ENCODE measurements at regions not wholly inside any gene's neighbourhood (a gene's known extent, or its start where the extent isn't known, plus 50 kb on each side); places are given as distances from the start of the nearest gene placed in this dataset.
A peak's percentile ranks its signal among the peaks of the same experiment; 100 is the strongest.

GRCh38 chr13:72153272-72153671, 286.3 kb upstream of the DACH1 start:
- no peaks in the 10 kb centered on the region for H4K20me1 ChIP-seq (ENCODE audit: low read depth)
- no peak overlapping the region for H3K27ac ChIP-seq
- H3K4me1 Mint-ChIP-seq, result peaks cover 4% of the 10 kb centered on the region
- no peak overlapping the region for H3K4me3 ChIP-seq
- no peak overlapping the region for H3K9ac ChIP-seq
- H3K27ac Mint-ChIP-seq, result no peak overlapping the region
- no peak overlapping the region for H3K4me3 Mint-ChIP-seq
- H3K4me1 ChIP-seq, result no peaks in the 10 kb centered on the region
- H3K27me3 ChIP-seq, result no peaks in the 10 kb centered on the region
- H3K36me3 Mint-ChIP-seq, result no peaks in the 10 kb centered on the region
- DNase-seq (ENCODE audit: low spot score), result no peak
- H3K79me2 ChIP-seq (ENCODE audit: low read depth), result no peaks in the 10 kb centered on the region
- H3K9me3 Mint-ChIP-seq, result no peaks in the 10 kb centered on the region
- H3F3A ChIP-seq (ENCODE audit: low read depth), result no peaks in the 10 kb centered on the region
- TF ChIP-seq EZH2 (IDR thresholded peaks at IDR 0.05) (no peak), CTCF (IDR thresholded peaks at IDR 0.05) (no peak), EZH2phosphoT487 (IDR thresholded peaks at IDR 0.05) (no peak)
- no peaks in the 10 kb centered on the region for H3K36me3 ChIP-seq
- H3K4me2 ChIP-seq, result no peak overlapping the region
- H3K27me3 Mint-ChIP-seq (ENCODE audit: insufficient read depth, low read depth), result peaks cover 2% of the 10 kb centered on the region
- H2AFZ ChIP-seq (replicated peaks), result no peak overlapping the region
- H3K9me3 ChIP-seq (ENCODE audit: low read depth), result no peaks in the 10 kb centered on the region

GRCh38 chr13:72151241-72151640, 284.2 kb upstream of the DACH1 start:
- H3K4me1 Mint-ChIP-seq, result no peaks in the 10 kb centered on the region
- no peaks in the 10 kb centered on the region for H3F3A ChIP-seq (ENCODE audit: low read depth)
- H3K4me2 ChIP-seq, result no peak overlapping the region

DNA sequence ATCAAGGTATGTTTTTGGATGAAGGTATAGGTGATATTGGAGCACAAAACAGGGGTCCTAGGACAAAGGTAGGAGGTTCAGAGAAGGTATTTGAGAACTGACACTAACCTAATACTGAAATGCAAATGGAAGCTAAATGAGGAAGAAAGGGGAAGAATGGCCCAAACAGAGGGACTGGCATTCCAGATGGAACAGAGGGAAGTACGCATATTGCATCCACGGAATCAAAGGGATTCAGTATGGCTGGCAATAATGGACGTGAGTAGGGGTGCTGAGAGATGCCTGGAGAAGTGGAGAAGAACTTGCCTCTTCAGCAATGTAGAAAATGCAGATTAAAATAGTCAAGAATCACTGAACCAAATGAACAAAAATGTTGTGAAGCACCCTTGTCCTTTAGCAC, 283.5 kb upstream of the DACH1 start:
- Histone ChIP-seq H3K27me3 (no peaks in the 10 kb centered on the region), H4K20me1 (ENCODE audit: low read depth) (no peaks in the 10 kb centered on the region), H2AFZ (replicated peaks) (peak overlapping the region; percentile 32), H3K4me2 (no peak overlapping the region), H3K36me3 (no peaks in the 10 kb centered on the region), H3K4me3 (no peak overlapping the region), H3K9me3 (ENCODE audit: low read depth) (no peaks in the 10 kb centered on the region), H3K79me2 (ENCODE audit: low read depth) (no peaks in the 10 kb centered on the region), H3K9ac (no peak overlapping the region), H3F3A (ENCODE audit: low read depth) (no peaks in the 10 kb centered on the region), H3K4me1 (no peaks in the 10 kb centered on the region), H3K27ac (no peak overlapping the region)
- no peak for DNase-seq (ENCODE audit: low spot score)
- Mint-ChIP-seq H3K27me3 (ENCODE audit: insufficient read depth, low read depth) (peaks cover 1% of the 10 kb centered on the region), H3K36me3 (no peaks in the 10 kb centered on the region), H3K4me1 (no peaks in the 10 kb centered on the region), H3K27ac (no peak overlapping the region), H3K4me3 (no peak overlapping the region), H3K9me3 (no peaks in the 10 kb centered on the region)
- no peak for TF ChIP-seq CTCF (IDR thresholded peaks at IDR 0.05)
- TF ChIP-seq EZH2 (IDR thresholded peaks at IDR 0.05), result no peak
- TF ChIP-seq EZH2phosphoT487 (IDR thresholded peaks at IDR 0.05), result no peak

More at GRCh38 chr13:72151241-72151640, 284.2 kb upstream of the DACH1 start:
- H4K20me1 ChIP-seq (ENCODE audit: low read depth), result no peaks in the 10 kb centered on the region
- H3K27me3 ChIP-seq, result no peaks in the 10 kb centered on the region
- H3K9me3 ChIP-seq (ENCODE audit: low read depth), result no peaks in the 10 kb centered on the region
- Mint-ChIP-seq H3K4me3 (no peak overlapping the region), H3K36me3 (no peaks in the 10 kb centered on the region), H3K27me3 (ENCODE audit: insufficient read depth, low read depth) (peaks cover 2% of the 10 kb centered on the region), H3K9me3 (no peaks in the 10 kb centered on the region), H3K27ac (no peak overlapping the region)
- H3K4me1 ChIP-seq, result no peaks in the 10 kb centered on the region
- H3K36me3 ChIP-seq, result no peaks in the 10 kb centered on the region
- DNase-seq (ENCODE audit: low spot score), result no peak
- no peaks in the 10 kb centered on the region for H3K79me2 ChIP-seq (ENCODE audit: low read depth)
- TF ChIP-seq EZH2phosphoT487 (IDR thresholded peaks at IDR 0.05) (no peak), EZH2 (IDR thresholded peaks at IDR 0.05) (no peak), CTCF (IDR thresholded peaks at IDR 0.05) (no peak)
- no peak overlapping the region for H3K27ac ChIP-seq
- H3K4me3 ChIP-seq, result no peak overlapping the region
- H2AFZ ChIP-seq (replicated peaks), result no peak overlapping the region
- no peak overlapping the region for H3K9ac ChIP-seq
